Hematopoietic multipotent progenitor cell treated with erythropoietin and hydrocortisone succinate and interleukin-3 and kit ligand, for 15 days (in vitro differentiated cells): ENCODE measurements at regions not wholly inside any gene's neighbourhood (a gene's known extent, or its start where the extent isn't known, plus 50 kb on each side); places are given as distances from the start of the nearest gene placed in this dataset.

Experiments
- DNase-seq: peaks from one replicate; pipeline ENCODE4 v3.0.0-alpha.2; 2015; ENCODE audit warnings: low spot score

- no peak for DNase-seq
Measured at GRCh38 chr12:98149691-98150210, 365.6 kb upstream of the TMPO start.

GRCh38 chr12:98151105-98151590, 364.2 kb upstream of the TMPO start:
- DNase-seq = no peak

- no peak for DNase-seq
Measured at GRCh38 chr12:98151984-98152383, 363.4 kb upstream of the TMPO start.

- no peak for DNase-seq
Measured at GRCh38 chr12:98154850-98155249, 360.5 kb upstream of the TMPO start.

- no peak for DNase-seq
Measured at GRCh38 chr12:98156697-98157096, 358.7 kb upstream of the TMPO start.

- no peak for DNase-seq
Measured at GRCh38 chr12:98162906-98163678, 352.3 kb upstream of the TMPO start.

GRCh38 chr12:98172304-98172703, 343.1 kb upstream of the TMPO start:
- DNase-seq = no peak

GRCh38 chr12:98172801-98173200, 342.6 kb upstream of the TMPO start:
- no peak for DNase-seq

- no peak for DNase-seq
Measured at GRCh38 chr12:98173773-98174427, 341.5 kb upstream of the TMPO start.

GRCh38 chr12:98174428-98174809, 341.0 kb upstream of the TMPO start:
- DNase-seq = no peak

- no peak for DNase-seq
Measured at GRCh38 chr12:98178126-98178525, 337.3 kb upstream of the TMPO start.

- no peak for DNase-seq
Measured at GRCh38 chr12:98179151-98179550, 336.2 kb upstream of the TMPO start.

GRCh38 chr12:98180603-98181002, 334.8 kb upstream of the TMPO start:
- no peak for DNase-seq

GRCh38 chr12:98182821-98183220, 332.6 kb upstream of the TMPO start:
- DNase-seq = no peak

- no peak for DNase-seq
Measured at GRCh38 chr12:98185606-98186005, 329.8 kb upstream of the TMPO start.

GRCh38 chr12:98188650-98189077, 326.7 kb upstream of the TMPO start:
- no peak for DNase-seq

- no peak for DNase-seq
Measured at GRCh38 chr12:98194591-98194990, 320.8 kb upstream of the TMPO start.

- no peak for DNase-seq
Measured at GRCh38 chr12:98198261-98198982, 317.0 kb upstream of the TMPO start.

GRCh38 chr12:98208816-98209215, 306.6 kb upstream of the TMPO start:
- no peak for DNase-seq

- no peak for DNase-seq
Measured at GRCh38 chr12:98211909-98212695, 303.3 kb upstream of the TMPO start.

GRCh38 chr12:98213556-98213955, 301.8 kb upstream of the TMPO start:
- no peak for DNase-seq

- DNase-seq = no peak
Measured at GRCh38 chr12:98217257-98217656, 298.1 kb upstream of the TMPO start.
